ENCODE measurements at regions not wholly inside any gene's neighbourhood (a gene's known extent, or its start where the extent isn't known, plus 50 kb on each side); places are given as distances from the start of the nearest gene placed in this dataset.

GRCh38 chr7:22884911-22885788 lies 62.5 kb upstream of the TOMM7 start:
- no peaks in the 10 kb centered on the region for H3K27me3 ChIP-seq (ENCODE audit: insufficient read depth, poor library complexity, severe bottlenecking)
- DNase-seq (ENCODE audit: low read depth in 1 of 2, low spot score in 1 of 2) = peak in 1 of 2 experiments; percentile 8
- TF ChIP-seq REST (IDR thresholded peaks at IDR 0.05; ENCODE audit: insufficient replicate concordance, low read depth) (no peak), GABPA (IDR thresholded peaks at IDR 0.05; ENCODE audit: low read depth) (no peak), POLR2AphosphoS5 (IDR thresholded peaks at IDR 0.05; ENCODE audit: low read depth) (no peak), SPI1 (IDR thresholded peaks at IDR 0.05; ENCODE audit: borderline replicate concordance, low read depth) (no peak), CTCF (IDR thresholded peaks at IDR 0.05; ENCODE audit: insufficient read depth, low read length) (no peak)
- H3K27ac ChIP-seq (replicated peaks) = no peak overlapping the region
- no peak overlapping the region for H3K4me3 ChIP-seq (replicated peaks; ENCODE audit: insufficient read depth, low read length)

GRCh38 chr7:22882106-22882505 lies 59.5 kb upstream of the TOMM7 start:
- Histone ChIP-seq H3K4me3 (replicated peaks; ENCODE audit: insufficient read depth, low read length) (no peak overlapping the region), H3K27me3 (ENCODE audit: insufficient read depth, poor library complexity, severe bottlenecking) (no peaks in the 10 kb centered on the region), H3K27ac (replicated peaks) (no peak overlapping the region)
- no peak for DNase-seq (ENCODE audit: low read depth in 1 of 2, low spot score in 1 of 2)
- TF ChIP-seq POLR2AphosphoS5 (IDR thresholded peaks at IDR 0.05; ENCODE audit: low read depth) = no peak
- no peak for TF ChIP-seq CTCF (IDR thresholded peaks at IDR 0.05; ENCODE audit: insufficient read depth, low read length)
- no peak for TF ChIP-seq SPI1 (IDR thresholded peaks at IDR 0.05; ENCODE audit: borderline replicate concordance, low read depth)
- TF ChIP-seq GABPA (IDR thresholded peaks at IDR 0.05; ENCODE audit: low read depth) = no peak
- TF ChIP-seq REST (IDR thresholded peaks at IDR 0.05; ENCODE audit: insufficient replicate concordance, low read depth) = no peak

- H3K4me3 ChIP-seq (replicated peaks; ENCODE audit: insufficient read depth, low read length) = no peak overlapping the region
- TF ChIP-seq GABPA (IDR thresholded peaks at IDR 0.05; ENCODE audit: low read depth) = no peak
- TF ChIP-seq CTCF (IDR thresholded peaks at IDR 0.05; ENCODE audit: insufficient read depth, low read length) = no peak
- no peak for TF ChIP-seq REST (IDR thresholded peaks at IDR 0.05; ENCODE audit: insufficient replicate concordance, low read depth)
- TF ChIP-seq POLR2AphosphoS5 (IDR thresholded peaks at IDR 0.05; ENCODE audit: low read depth) = no peak
- no peak for TF ChIP-seq SPI1 (IDR thresholded peaks at IDR 0.05; ENCODE audit: borderline replicate concordance, low read depth)
- DNase-seq (ENCODE audit: low read depth in 1 of 2, low spot score in 1 of 2) = no peak
- H3K27me3 ChIP-seq (ENCODE audit: insufficient read depth, poor library complexity, severe bottlenecking) = no peaks in the 10 kb centered on the region
- no peak overlapping the region for H3K27ac ChIP-seq (replicated peaks)
Observed at GRCh38 chr7:22879709-22880306, 57.2 kb upstream of the TOMM7 start.

Measured in HL-60 (cell line).